Chondrocyte (in vitro differentiated cells): ENCODE measurements at regions not wholly inside any gene's neighbourhood (a gene's known extent, or its start where the extent isn't known, plus 50 kb on each side); places are given as distances from the start of the nearest gene placed in this dataset.

Source experiments
- DNase-seq: peaks from one replicate; pipeline ENCODE4 v3.0.0; 2021; ENCODE audit warnings: mixed read lengths, low spot score
- H3K27ac Mint-ChIP-seq: one replicate; pipeline ENCODE4 v1.8.0; 2021; ENCODE audit warnings: mild to moderate bottlenecking, moderate library complexity, mixed read lengths; ENCODE audit not compliant: unreplicated experiment
- H3K27me3 Mint-ChIP-seq: 2 replicates; pipeline ENCODE4 v1.8.0; 2021; ENCODE audit warnings: low read depth, mixed read lengths
- H3K36me3 Mint-ChIP-seq: 2 replicates; pipeline ENCODE4 v1.8.0; 2021; ENCODE audit warnings: low read depth, mixed read lengths
- H3K4me1 Mint-ChIP-seq: 2 replicates; pipeline ENCODE4 v1.8.0; 2021; ENCODE audit warnings: low read depth, mild to moderate bottlenecking, mixed read lengths
- H3K4me3 Mint-ChIP-seq: one replicate; pipeline ENCODE4 v1.8.0; 2021; ENCODE audit warnings: mild to moderate bottlenecking, moderate library complexity, mixed read lengths; ENCODE audit not compliant: unreplicated experiment
- H3K9me3 Mint-ChIP-seq: 2 replicates; pipeline ENCODE4 v1.8.0; 2021; ENCODE audit warnings: low read depth, mixed read lengths
- CTCF ChIP-seq: fragments of 200-600 bp; sonication (generic); IDR thresholded peaks from 2 replicates; pipeline ENCODE4 v1.5.0; 2021; ENCODE audit warnings: antibody characterized with exemption, mild to moderate bottlenecking, moderate library complexity

- no peaks in the 10 kb centered on the region for H3K4me1 Mint-ChIP-seq
- no peak overlapping the region for H3K27ac Mint-ChIP-seq
- H3K27me3 Mint-ChIP-seq, result no peaks in the 10 kb centered on the region
- no peak for DNase-seq
- no peak for TF ChIP-seq CTCF
- H3K9me3 Mint-ChIP-seq, result no peaks in the 10 kb centered on the region
- no peak overlapping the region for H3K4me3 Mint-ChIP-seq
- no peaks in the 10 kb centered on the region for H3K36me3 Mint-ChIP-seq
Measured at GRCh38 chr3:181288145-181288544, 298.6 kb upstream of the DNAJC19 start.

- Mint-ChIP-seq H3K27me3 (peaks cover 23% of the 10 kb centered on the region), H3K9me3 (no peaks in the 10 kb centered on the region), H3K27ac (no peak overlapping the region), H3K4me1 (no peaks in the 10 kb centered on the region), H3K36me3 (no peaks in the 10 kb centered on the region), H3K4me3 (no peak overlapping the region)
- TF ChIP-seq CTCF, result no peak
- no peak for DNase-seq
Measured at GRCh38 chr3:181279239-181279565, 289.7 kb upstream of the DNAJC19 start.

- H3K4me1 Mint-ChIP-seq, result no peaks in the 10 kb centered on the region
- H3K36me3 Mint-ChIP-seq, result no peaks in the 10 kb centered on the region
- no peak overlapping the region for H3K27ac Mint-ChIP-seq
- H3K27me3 Mint-ChIP-seq, result peaks cover 25% of the 10 kb centered on the region
- no peak for DNase-seq
- no peak overlapping the region for H3K4me3 Mint-ChIP-seq
- TF ChIP-seq CTCF, result peak; percentile 67
- no peaks in the 10 kb centered on the region for H3K9me3 Mint-ChIP-seq
Measured at GRCh38 chr3:181278468-181279238, 289.1 kb upstream of the DNAJC19 start.

GRCh38 chr3:181276358-181276896, 286.9 kb upstream of the DNAJC19 start:
- TF ChIP-seq CTCF, result no peak
- no peak overlapping the region for H3K4me3 Mint-ChIP-seq
- H3K36me3 Mint-ChIP-seq, result no peaks in the 10 kb centered on the region
- DNase-seq, result no peak
- no peak overlapping the region for H3K27ac Mint-ChIP-seq
- peaks cover 23% of the 10 kb centered on the region for H3K27me3 Mint-ChIP-seq
- H3K9me3 Mint-ChIP-seq, result no peaks in the 10 kb centered on the region
- H3K4me1 Mint-ChIP-seq, result no peaks in the 10 kb centered on the region

GRCh38 chr3:181274025-181274424, 284.5 kb upstream of the DNAJC19 start:
- Mint-ChIP-seq H3K9me3 (no peaks in the 10 kb centered on the region), H3K36me3 (no peaks in the 10 kb centered on the region), H3K4me3 (no peak overlapping the region), H3K27ac (no peak overlapping the region), H3K27me3 (peaks cover 20% of the 10 kb centered on the region), H3K4me1 (no peaks in the 10 kb centered on the region)
- DNase-seq, result no peak
- TF ChIP-seq CTCF, result no peak
